ENCODE measurements at regions not wholly inside any gene's neighbourhood (a gene's known extent, or its start where the extent isn't known, plus 50 kb on each side); places are given as distances from the start of the nearest gene placed in this dataset.

- TF ChIP-seq CTCF (conservative IDR thresholded peaks at IDR 0.05; ENCODE audit: low read depth, low read length) (no peak), POLR2A (IDR thresholded peaks at IDR 0.05; ENCODE audit: low read depth, low read length) (no peak), SMC3 (IDR thresholded peaks at IDR 0.05; ENCODE audit: low read depth, low read length) (no peak), RFX5 (IDR thresholded peaks at IDR 0.05; ENCODE audit: low read depth, low read length) (no peak), RAD21 (IDR thresholded peaks at IDR 0.05; ENCODE audit: low read length) (no peak), MAZ (IDR thresholded peaks at IDR 0.05; ENCODE audit: borderline replicate concordance, low read depth, low read length) (no peak), MAFK (IDR thresholded peaks at IDR 0.05; ENCODE audit: low read depth, low read length) (no peak), NFE2L2 (IDR thresholded peaks at IDR 0.05; ENCODE audit: low read depth, low read length) (no peak)
Measured at GRCh38 chr10:31751051-31751737, 177.4 kb downstream of the ARHGAP12 start.
